HG03135 (cell line): ENCODE measurements at regions not wholly inside any gene's neighbourhood (a gene's known extent, or its start where the extent isn't known, plus 50 kb on each side); places are given as distances from the start of the nearest gene placed in this dataset.

Experiments
- ATAC-seq: cut with Tn5 transposase; IDR thresholded peaks from one replicate; pipeline ENCODE4 v1.9.1; 2021; ENCODE audit warnings: mild to moderate bottlenecking, moderate library complexity; ENCODE audit not compliant: unreplicated experiment

GRCh38 chr3:20361000-20361399 is 175.0 kb upstream of the SGO1 start:
- ATAC-seq, result no peak

GRCh38 chr3:20353286-20353685 is 167.3 kb upstream of the SGO1 start:
- no peak for ATAC-seq

DNA sequence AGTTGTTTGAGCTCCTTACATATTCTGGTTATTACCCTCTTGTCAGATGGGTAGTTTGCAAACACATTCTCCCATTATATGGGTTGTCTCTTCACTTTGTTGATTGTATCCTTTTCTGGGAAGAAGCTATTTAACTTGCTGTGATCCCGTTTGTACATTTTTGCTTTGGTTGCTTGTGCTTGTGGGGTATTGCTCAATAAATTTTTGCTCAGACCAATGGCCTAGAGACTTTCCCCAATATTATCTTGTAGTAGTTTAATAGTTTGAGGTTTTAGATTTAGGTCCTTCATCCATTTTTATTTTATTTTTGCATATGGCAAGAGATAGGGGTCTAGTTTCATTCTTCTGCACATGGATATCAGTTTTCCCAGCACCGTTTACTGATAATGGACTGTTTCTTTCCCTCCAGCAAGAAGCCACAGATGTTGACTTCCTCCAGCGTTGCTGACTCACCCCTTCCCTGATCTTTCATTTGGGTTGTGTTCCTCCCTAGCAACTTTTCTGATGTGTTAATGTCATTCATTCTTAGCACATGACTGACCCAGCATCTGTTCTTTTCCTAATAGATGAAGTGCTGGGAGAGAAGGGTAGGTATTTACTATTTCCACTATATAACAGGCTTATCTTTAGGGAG is 166.7 kb upstream of the SGO1 start:
- no peak for ATAC-seq

GRCh38 chr3:20350449-20350848 is 164.4 kb upstream of the SGO1 start:
- ATAC-seq, result no peak

GRCh38 chr3:20346916-20347315 is 160.9 kb upstream of the SGO1 start:
- no peak for ATAC-seq

GRCh38 chr3:20346369-20346768 is 160.4 kb upstream of the SGO1 start:
- ATAC-seq, result no peak

- no peak for ATAC-seq
These were observed 158.5 kb upstream of the SGO1 start for GRCh38 chr3:20344400-20344959.

GRCh38 chr3:20343790-20344189 is 157.8 kb upstream of the SGO1 start:
- no peak for ATAC-seq

DNA sequence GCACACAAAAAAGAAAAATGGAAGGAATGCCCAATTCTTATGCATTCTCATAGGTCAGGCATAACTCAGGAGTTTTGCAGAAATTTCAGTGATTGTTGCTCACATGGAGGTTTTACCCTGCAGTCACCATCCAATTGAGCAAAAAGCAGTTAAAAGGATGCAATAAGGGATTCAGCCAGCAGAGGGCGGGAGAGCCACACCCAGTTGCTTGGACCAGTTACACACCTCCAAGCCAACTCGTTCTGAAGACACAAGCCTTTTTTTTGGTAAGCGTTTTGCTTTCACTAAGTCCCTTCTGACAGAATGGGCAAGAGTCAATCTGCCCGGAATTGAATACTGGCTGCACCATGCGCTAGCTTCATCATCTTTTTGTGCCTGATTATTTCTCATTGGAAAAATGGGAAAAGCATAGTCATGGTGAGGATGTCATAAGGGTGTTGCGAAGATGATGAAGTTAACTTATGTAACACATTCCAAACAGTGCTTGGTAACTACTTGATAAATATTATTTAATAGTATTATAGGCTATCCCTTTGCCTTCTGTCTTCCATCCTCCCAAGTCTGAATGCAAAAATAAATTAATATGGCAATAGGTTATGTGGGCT is 154.4 kb upstream of the SGO1 start:
- ATAC-seq, result peak; percentile 80

- ATAC-seq, result no peak
These were observed 150.6 kb upstream of the SGO1 start for GRCh38 chr3:20336572-20336971.

- no peak for ATAC-seq
These were observed 148.8 kb upstream of the SGO1 start for GRCh38 chr3:20334842-20335241.

GRCh38 chr3:20327889-20328288 is 141.9 kb upstream of the SGO1 start:
- no peak for ATAC-seq

GRCh38 chr3:20326541-20326940 is 140.5 kb upstream of the SGO1 start:
- no peak for ATAC-seq

- no peak for ATAC-seq
These were observed 139.6 kb upstream of the SGO1 start for GRCh38 chr3:20325563-20325962.

DNA sequence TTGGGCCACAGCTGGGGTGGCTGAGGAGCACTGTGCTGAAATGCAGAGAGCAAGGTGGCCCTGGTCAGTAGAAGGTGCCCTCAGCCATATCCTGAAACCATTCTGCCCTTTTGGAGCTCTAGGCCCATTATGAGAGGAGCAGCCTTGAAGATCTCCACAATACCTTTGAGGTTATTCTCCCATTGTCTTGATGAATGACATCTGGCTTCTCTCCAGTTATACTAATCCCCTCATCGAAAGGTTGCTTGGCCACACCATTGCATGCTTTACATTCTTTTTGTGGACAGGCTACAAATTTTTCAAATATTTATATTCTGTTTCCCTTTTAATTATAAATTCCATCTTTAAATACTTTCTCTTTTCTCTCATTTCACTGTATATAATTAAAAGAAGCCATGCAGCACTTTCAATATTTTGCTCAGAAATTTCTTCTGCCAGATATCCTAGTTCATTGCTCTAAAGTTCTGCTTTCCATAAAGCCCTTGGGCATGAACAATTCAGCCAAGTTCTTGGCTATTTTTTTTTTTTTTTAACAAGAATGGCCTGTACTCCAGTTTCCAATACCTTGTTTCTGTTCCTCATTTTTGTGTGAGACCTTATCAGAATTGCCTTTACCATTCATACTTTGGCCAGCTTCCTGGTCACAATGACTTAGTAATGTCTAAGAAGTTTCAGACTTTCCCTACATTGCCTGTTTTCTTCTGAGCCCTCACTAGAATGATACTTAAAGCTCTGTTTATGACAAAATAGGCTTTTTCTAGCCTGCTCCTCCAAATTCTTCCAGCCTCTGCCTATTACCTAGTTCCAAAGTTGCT is 138.9 kb upstream of the SGO1 start:
- ATAC-seq, result peak; percentile 98

DNA sequence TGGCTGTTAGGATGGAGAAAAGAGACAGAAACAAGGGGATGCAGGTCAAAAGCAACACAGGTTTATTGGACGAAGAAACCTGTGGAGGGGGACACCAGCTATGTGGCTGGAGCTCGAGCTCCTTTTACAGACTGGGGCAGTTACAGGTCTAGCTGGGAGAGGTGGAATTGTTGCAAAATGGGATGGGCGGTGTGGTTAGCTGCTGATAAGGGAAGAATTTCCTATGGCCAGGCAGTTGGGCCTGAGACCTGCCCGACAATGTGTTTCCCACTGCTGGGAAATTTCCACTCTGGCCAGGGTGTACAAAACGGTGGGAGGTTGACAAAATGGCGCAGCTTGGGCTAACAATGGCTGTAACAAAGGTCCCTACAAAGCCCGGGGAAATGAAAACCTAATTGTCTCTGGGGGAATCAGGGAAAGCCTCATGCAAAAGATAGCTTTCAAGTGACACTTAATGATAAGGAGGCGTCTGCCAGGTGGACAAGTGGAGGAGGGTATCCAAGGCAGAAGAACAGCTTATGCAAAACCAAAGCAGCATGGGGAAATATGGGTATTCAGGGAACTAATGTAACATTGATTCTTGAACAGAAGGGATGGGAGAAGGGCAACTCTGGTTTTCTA is 137.4 kb upstream of the SGO1 start:
- ATAC-seq, result no peak

- no peak for ATAC-seq
These were observed 136.1 kb upstream of the SGO1 start for GRCh38 chr3:20322085-20322484.

DNA sequence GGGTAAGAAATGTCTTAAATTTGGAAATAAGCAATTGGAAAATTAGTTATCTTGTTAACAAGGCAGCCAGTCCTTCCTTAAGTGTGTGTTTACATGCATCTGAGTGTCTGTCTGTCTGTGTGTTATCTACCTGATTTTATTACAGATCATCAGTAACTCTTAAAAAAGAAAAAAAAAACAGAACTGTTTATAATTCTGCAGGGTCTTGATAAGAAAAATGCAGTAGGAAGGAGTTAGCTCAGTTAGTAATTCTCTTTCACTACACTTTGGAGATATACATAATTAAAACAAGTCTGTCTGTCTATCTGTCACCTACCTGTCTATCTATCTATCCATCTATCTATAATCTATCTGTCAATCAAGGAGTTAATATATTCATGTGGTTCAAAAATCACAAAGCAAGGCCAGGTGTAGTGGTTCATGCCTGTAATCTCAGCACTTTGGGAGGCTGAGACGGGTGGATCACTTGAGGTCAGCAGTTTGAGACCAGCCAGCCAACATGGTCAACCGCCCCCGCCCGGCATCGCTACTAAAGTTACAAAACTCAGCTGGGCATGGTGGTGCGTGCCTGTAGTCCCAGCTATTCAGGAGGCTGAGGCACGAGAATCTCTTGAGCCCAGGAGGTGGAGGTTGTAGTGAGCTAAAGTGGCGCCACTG is 135.5 kb upstream of the SGO1 start:
- ATAC-seq, result no peak

DNA sequence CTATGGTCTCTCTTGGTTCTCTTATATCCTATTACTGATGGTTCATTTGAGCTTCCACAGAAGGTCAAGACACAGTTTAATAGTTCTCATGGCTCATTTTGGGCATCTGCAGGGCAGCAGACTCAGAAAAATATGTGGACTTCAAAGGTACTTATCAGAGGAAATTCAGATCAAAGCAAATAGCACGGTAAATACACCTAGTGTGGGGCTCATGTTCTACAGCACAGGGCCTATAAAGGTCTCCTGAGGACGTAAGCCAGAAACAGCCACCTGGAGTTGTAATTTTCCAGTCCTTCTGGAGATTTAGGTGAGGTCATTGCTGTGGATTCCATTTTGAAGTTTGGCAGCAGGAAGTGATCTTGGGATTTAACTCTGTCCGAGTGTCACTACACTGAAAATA is 134.5 kb upstream of the SGO1 start:
- no peak for ATAC-seq

- no peak for ATAC-seq
These were observed 133.5 kb upstream of the SGO1 start for GRCh38 chr3:20319551-20319950.

- no peak for ATAC-seq
These were observed 131.6 kb upstream of the SGO1 start for GRCh38 chr3:20317616-20318015.
